Ectodermal cell (in vitro differentiated cells): ENCODE measurements at regions not wholly inside any gene's neighbourhood (a gene's known extent, or its start where the extent isn't known, plus 50 kb on each side); places are given as distances from the start of the nearest gene placed in this dataset.

Source experiments
- H3K27ac ChIP-seq: 2 replicates; pipeline ENCODE4 v1.7.0; 2013; ENCODE audit warnings: mild to moderate bottlenecking, low read depth, low read length; ENCODE audit not compliant: insufficient read depth, poor library complexity, severe bottlenecking
- H3K27me3 ChIP-seq: 2 replicates; pipeline ENCODE4 v1.7.0; 2013; ENCODE audit warnings: mild to moderate bottlenecking, low read length; ENCODE audit not compliant: insufficient read depth, control insufficient read depth, poor library complexity, severe bottlenecking
- H3K36me3 ChIP-seq: one replicate; pipeline ENCODE4 v1.7.0; 2013; ENCODE audit warnings: low read length; ENCODE audit not compliant: control insufficient read depth, insufficient read depth
- H3K4me1 ChIP-seq: one replicate; pipeline ENCODE4 v1.7.0; 2013; ENCODE audit warnings: low read length; ENCODE audit not compliant: control insufficient read depth, insufficient read depth
- H3K4me3 ChIP-seq: 2 replicates; pipeline ENCODE4 v1.7.0; 2013; ENCODE audit warnings: low read depth, low read length, control low read depth; ENCODE audit not compliant: insufficient read depth
- H3K9me3 ChIP-seq: 2 replicates; pipeline ENCODE4 v1.7.0; 2013; ENCODE audit warnings: mild to moderate bottlenecking, low read length, moderate library complexity; ENCODE audit not compliant: control insufficient read depth
- WGBS, 2 experiments: methylation state at CpG; one replicate each; pipeline ENCODE4 v1.1.7; 2013; ENCODE audit warnings: missing lambda C conversion rate in 2 of 2; 5-methylcytosine and 5-hydroxymethylcytosine counted together

GRCh38 chr14:76708028-76708427 lies 53.2 kb upstream of the VASH1 start:
- Histone ChIP-seq H3K27me3 (no peaks in the 10 kb centered on the region), H3K27ac (no peak overlapping the region), H3K36me3 (no peaks in the 10 kb centered on the region), H3K4me3 (no peak overlapping the region), H3K9me3 (no peaks in the 10 kb centered on the region), H3K4me1 (no peaks in the 10 kb centered on the region)
- WGBS, 2 experiments, result 92 to 93% methylated on average over 6 of the region's 6 CpGs

GRCh38 chr14:76708771-76709170 lies 52.5 kb upstream of the VASH1 start:
- no peak overlapping the region for H3K27ac ChIP-seq
- H3K4me3 ChIP-seq, result no peak overlapping the region
- no peaks in the 10 kb centered on the region for H3K36me3 ChIP-seq
- H3K9me3 ChIP-seq, result no peaks in the 10 kb centered on the region
- WGBS, 2 experiments, result 82 to 84% methylated on average over 8 of the region's 8 CpGs
- no peaks in the 10 kb centered on the region for H3K27me3 ChIP-seq
- no peaks in the 10 kb centered on the region for H3K4me1 ChIP-seq

DNA sequence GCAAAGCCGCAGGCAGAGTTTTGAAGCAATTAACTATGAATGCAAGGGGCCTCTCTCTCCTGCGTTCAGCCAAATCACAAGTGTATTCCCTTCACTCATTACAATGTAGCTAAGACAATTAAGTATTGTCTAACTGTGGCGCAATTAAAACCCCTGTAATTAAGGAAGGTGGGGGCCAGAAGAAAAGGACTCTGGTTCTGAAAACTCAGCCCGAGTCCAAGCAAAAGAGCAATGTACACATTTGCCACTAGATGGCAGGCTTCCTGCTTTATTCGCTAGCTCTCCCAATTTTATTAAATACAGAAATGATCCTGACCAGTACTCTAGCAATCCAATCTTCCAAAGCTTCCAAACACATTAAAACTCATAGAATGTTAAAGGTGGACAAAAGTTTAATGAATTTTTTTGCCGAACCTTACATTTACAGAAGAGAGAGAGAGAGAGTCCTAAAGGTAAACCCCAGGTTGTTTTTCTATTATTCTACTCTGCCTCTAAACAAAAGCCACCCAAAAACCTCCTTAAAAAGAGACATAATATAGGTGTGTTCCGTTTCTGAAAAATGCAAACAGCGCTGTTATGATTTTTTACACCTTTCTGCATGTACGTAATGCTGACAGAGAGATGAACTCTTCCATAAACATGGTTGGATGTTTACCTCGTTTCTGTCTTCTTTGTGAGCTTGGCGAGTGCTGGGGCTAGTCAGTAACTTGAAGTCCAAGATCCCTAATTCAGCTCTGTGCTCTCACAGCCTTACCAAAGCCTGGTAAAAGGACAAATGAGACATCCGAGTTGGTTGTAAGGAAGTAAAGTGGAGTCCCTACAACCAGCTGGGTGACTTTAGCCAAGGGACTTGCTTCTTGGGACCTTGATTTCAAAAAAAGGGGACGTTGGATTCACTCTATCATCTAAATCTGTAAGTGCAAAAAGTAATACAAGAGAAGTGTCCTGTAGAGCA lies 50.9 kb upstream of the VASH1 start:
- Histone ChIP-seq H3K4me3 (no peak overlapping the region), H3K27ac (no peak overlapping the region), H3K4me1 (no peaks in the 10 kb centered on the region), H3K9me3 (no peaks in the 10 kb centered on the region), H3K36me3 (no peaks in the 10 kb centered on the region), H3K27me3 (no peaks in the 10 kb centered on the region)
- WGBS, 2 experiments, result 46 to 51% methylated on average over 11 to 13 of the region's 13 CpGs
